ENCODE measurements at regions not wholly inside any gene's neighbourhood (a gene's known extent, or its start where the extent isn't known, plus 50 kb on each side); places are given as distances from the start of the nearest gene placed in this dataset.

- no peak for TF ChIP-seq Cebpa-rat (IDR thresholded peaks at IDR 0.05)
- no peak overlapping the region for H3K4me2 ChIP-seq
- H3K27me3 ChIP-seq, result no peaks in the 10 kb centered on the region; a peak in 1 of 22 replicates
- peaks cover 4 to 43% (median 17%) of the 10 kb centered on the region in 10 experiments; a peak in 18 of 20 replicates for H3K4me1 ChIP-seq
- no peaks in the 10 kb centered on the region for H4K20me1 ChIP-seq
- no peak overlapping the region for H3K9ac ChIP-seq
- H3K9me3 ChIP-seq (replicated peaks in 1 of 11), result peaks cover 0 to 23% (median 7%) of the 10 kb centered on the region in 11 experiments; a peak in 10 of 22 replicates
- no peak overlapping the region for H3K4me3 ChIP-seq
- no peaks in the 10 kb centered on the region for H3K36me3 ChIP-seq
- no peak overlapping the region for H3K27ac ChIP-seq
Observed at GRCh38 chr10:43976292-43976691, 327.6 kb upstream of the ZNF32 start.

- no peak overlapping the region for H3K27ac ChIP-seq
- no peak for TF ChIP-seq Cebpa-rat (IDR thresholded peaks at IDR 0.05)
- no peaks in the 10 kb centered on the region for H4K20me1 ChIP-seq
- no peak overlapping the region for H3K4me3 ChIP-seq
- H3K4me1 ChIP-seq, result peaks cover 0 to 20% (median 9%) of the 10 kb centered on the region in 10 experiments; a peak in 16 of 20 replicates
- no peaks in the 10 kb centered on the region for H3K36me3 ChIP-seq
- H3K9ac ChIP-seq, result no peak overlapping the region
- peaks cover 0 to 23% (median 7%) of the 10 kb centered on the region in 11 experiments; a peak in 10 of 22 replicates for H3K9me3 ChIP-seq (replicated peaks in 1 of 11)
- peaks cover 5 to 20% (median 12%) of the 10 kb centered on the region in 11 experiments; a peak in 21 of 22 replicates for H3K27me3 ChIP-seq
- no peak overlapping the region for H3K4me2 ChIP-seq
Observed at GRCh38 chr10:43973801-43974200, 325.1 kb upstream of the ZNF32 start.

- Histone ChIP-seq H3K9ac (no peak overlapping the region), H4K20me1 (no peaks in the 10 kb centered on the region), H3K4me2 (no peak overlapping the region), H3K27me3 (peaks cover 11 to 27% (median 19%) of the 10 kb centered on the region in 11 experiments; a peak in 21 of 22 replicates), H3K4me1 (peaks cover 0 to 13% (median 7%) of the 10 kb centered on the region in 10 experiments; a peak in 16 of 20 replicates), H3K27ac (no peak overlapping the region), H3K36me3 (no peaks in the 10 kb centered on the region), H3K9me3 (replicated peaks in 1 of 11) (peaks cover 0 to 23% (median 7%) of the 10 kb centered on the region in 11 experiments; a peak in 10 of 22 replicates), H3K4me3 (no peak overlapping the region)
- no peak for TF ChIP-seq Cebpa-rat (IDR thresholded peaks at IDR 0.05)
Observed at GRCh38 chr10:43972976-43973647, 324.4 kb upstream of the ZNF32 start.

GRCh38 chr10:43971981-43972380 lies 323.3 kb upstream of the ZNF32 start:
- Histone ChIP-seq H3K4me1 (peaks cover 0 to 2% (median 0%) of the 10 kb centered on the region in 10 experiments; a peak in 4 of 20 replicates), H3K36me3 (no peaks in the 10 kb centered on the region), H3K27ac (no peak overlapping the region), H3K4me3 (no peak overlapping the region), H3K9ac (no peak overlapping the region), H3K9me3 (replicated peaks in 1 of 11) (peaks cover 0 to 16% (median 6%) of the 10 kb centered on the region in 11 experiments; a peak in 10 of 22 replicates), H3K4me2 (no peak overlapping the region), H4K20me1 (0 out of 22 replicates have a peak, but pooled peaks cover 0 to 1% (median 0%) of the 10 kb centered on the region in 11 experiments), H3K27me3 (peaks cover 23 to 38% (median 30%) of the 10 kb centered on the region in 11 experiments)
- no peak for TF ChIP-seq Cebpa-rat (IDR thresholded peaks at IDR 0.05)

GRCh38 chr10:43971306-43971705 lies 322.6 kb upstream of the ZNF32 start:
- Histone ChIP-seq H4K20me1 (0 out of 22 replicates have a peak, but pooled peaks cover 0 to 6% (median 0%) of the 10 kb centered on the region in 11 experiments), H3K4me2 (no peak overlapping the region), H3K9me3 (replicated peaks in 1 of 11) (peaks cover 0 to 14% (median 6%) of the 10 kb centered on the region in 11 experiments; a peak in 9 of 22 replicates), H3K36me3 (no peaks in the 10 kb centered on the region), H3K4me1 (peaks cover 0 to 3% (median 2%) of the 10 kb centered on the region in 10 experiments; a peak in 15 of 20 replicates), H3K9ac (no peak overlapping the region), H3K27ac (no peak overlapping the region), H3K27me3 (peaks cover 30 to 45% (median 37%) of the 10 kb centered on the region in 11 experiments), H3K4me3 (no peak overlapping the region)
- no peak for TF ChIP-seq Cebpa-rat (IDR thresholded peaks at IDR 0.05)

- H3K27me3 ChIP-seq, result peaks cover 30 to 50% (median 39%) of the 10 kb centered on the region in 11 experiments
- H3K9ac ChIP-seq, result no peak overlapping the region
- H4K20me1 ChIP-seq, result peaks cover 0 to 11% (median 0%) of the 10 kb centered on the region in 11 experiments; a peak in 1 of 22 replicates
- H3K4me3 ChIP-seq, result no peak overlapping the region
- peaks cover 4 to 9% (median 8%) of the 10 kb centered on the region in 10 experiments for H3K4me1 ChIP-seq
- no peak overlapping the region for H3K27ac ChIP-seq
- TF ChIP-seq Cebpa-rat (IDR thresholded peaks at IDR 0.05), result no peak
- H3K9me3 ChIP-seq (replicated peaks in 1 of 11), result peaks cover 0 to 8% (median 5%) of the 10 kb centered on the region in 11 experiments; a peak in 9 of 22 replicates
- H3K36me3 ChIP-seq, result no peaks in the 10 kb centered on the region
- no peak overlapping the region for H3K4me2 ChIP-seq
Observed at GRCh38 chr10:43970717-43971116, 322.0 kb upstream of the ZNF32 start.

- no peak overlapping the region for H3K4me3 ChIP-seq
- peaks cover 0 to 12% (median 0%) of the 10 kb centered on the region in 11 experiments; a peak in 3 of 22 replicates for H4K20me1 ChIP-seq
- H3K27ac ChIP-seq, result no peak overlapping the region
- peaks cover 10 to 15% (median 13%) of the 10 kb centered on the region in 10 experiments for H3K4me1 ChIP-seq
- no peaks in the 10 kb centered on the region for H3K36me3 ChIP-seq
- H3K27me3 ChIP-seq, result peaks cover 30 to 51% (median 39%) of the 10 kb centered on the region in 11 experiments
- H3K4me2 ChIP-seq, result no peak overlapping the region
- peaks cover 0 to 2% (median 0%) of the 10 kb centered on the region in 11 experiments; a peak in 2 of 22 replicates for H3K9me3 ChIP-seq (replicated peaks in 1 of 11)
- no peak overlapping the region for H3K9ac ChIP-seq
- TF ChIP-seq Cebpa-rat (IDR thresholded peaks at IDR 0.05), result no peak
Observed at GRCh38 chr10:43970018-43970698, 321.5 kb upstream of the ZNF32 start.

- Histone ChIP-seq H3K4me2 (no peak overlapping the region), H3K4me3 (no peak overlapping the region), H3K36me3 (no peaks in the 10 kb centered on the region), H3K9me3 (replicated peaks in 1 of 11) (no peaks in the 10 kb centered on the region), H3K27me3 (peaks cover 30 to 58% (median 39%) of the 10 kb centered on the region in 11 experiments), H3K4me1 (peaks cover 16 to 21% (median 20%) of the 10 kb centered on the region in 10 experiments), H3K9ac (no peak overlapping the region), H4K20me1 (peaks cover 0 to 12% (median 0%) of the 10 kb centered on the region in 11 experiments; a peak in 3 of 22 replicates), H3K27ac (no peak overlapping the region)
- TF ChIP-seq Cebpa-rat (IDR thresholded peaks at IDR 0.05), result no peak
Observed at GRCh38 chr10:43969506-43969905, 320.8 kb upstream of the ZNF32 start.

- H3K9me3 ChIP-seq (replicated peaks in 1 of 11), result no peaks in the 10 kb centered on the region
- H3K4me1 ChIP-seq, result peaks cover 22 to 27% (median 25%) of the 10 kb centered on the region in 10 experiments
Observed at GRCh38 chr10:43968961-43969360, 320.3 kb upstream of the ZNF32 start.

More at GRCh38 chr10:43968961-43969360, 320.3 kb upstream of the ZNF32 start:
- H3K4me3 ChIP-seq, result no peak overlapping the region
- H3K27ac ChIP-seq, result no peak overlapping the region
- H3K27me3 ChIP-seq, result peaks cover 30 to 63% (median 44%) of the 10 kb centered on the region in 11 experiments
- H3K9ac ChIP-seq, result no peak overlapping the region
- H3K36me3 ChIP-seq, result no peaks in the 10 kb centered on the region
- no peak overlapping the region for H3K4me2 ChIP-seq
- peaks cover 0 to 12% (median 0%) of the 10 kb centered on the region in 11 experiments; a peak in 3 of 22 replicates for H4K20me1 ChIP-seq
- TF ChIP-seq Cebpa-rat (IDR thresholded peaks at IDR 0.05), result no peak

All from BLaER1 treated with 17β-estradiol and CSF1 and Interleukin-3, amounts not matched to agents 10 nM and 100 nM (cell line).